B cell (primary cell): ENCODE measurements at regions not wholly inside any gene's neighbourhood (a gene's known extent, or its start where the extent isn't known, plus 50 kb on each side); places are given as distances from the start of the nearest gene placed in this dataset.

Experiments
- ATAC-seq: fragments of 200-7000 bp; cut with Tn5 transposase; one replicate; pipeline ENCODE4 v1.10.0; 2021; ENCODE audit warnings: low read depth, mild to moderate bottlenecking, moderate number of reproducible peaks, moderate library complexity
- CTCF ChIA-PET: fragments of 350-600 bp; sonication (Branson Sonifier 250); formaldehyde crosslinking; loops from one replicate; lab custom pipeline; 2021; ENCODE audit warnings: antibody characterized with exemption, inconsistent platforms; lab: Charles Lee
- POLR2A ChIA-PET: fragments of 350-600 bp; sonication (Branson Sonifier 250); formaldehyde crosslinking; loops from one replicate; lab custom pipeline; 2021; ENCODE audit warnings: antibody characterized with exemption; lab: Charles Lee
- DNase-seq: peaks from one replicate; pipeline ENCODE4 v3.0.0; 2013
- H2AFZ ChIP-seq: 2 replicates; pipeline ENCODE4 v1.6.1; 2012; ENCODE audit warnings: mild to moderate bottlenecking, low read depth, low read length; ENCODE audit not compliant: insufficient read depth, poor library complexity, severe bottlenecking
- H3K27ac ChIP-seq, 2 donors: 1 replicate in 1 of 2; 2 replicates in 1 of 2; pipeline ENCODE4 v1.5.1; 2012 to 2013; ENCODE audit warnings: low read length in 2 of 2, mild to moderate bottlenecking in 2 of 2, moderate library complexity in 1 of 2
- H3K27me3 ChIP-seq, 4 experiments: fragments of 200-600 bp in 1 of 4; sonication (generic) in 1 of 4; replicated peaks in 1 of 4; 1 replicate in 2 of 4; 2 replicates in 2 of 4; pipeline versions ENCODE4 v1.6.1 to v1.7.0; 2013 to 2016; ENCODE audit warnings: low read length in 3 of 4, mild to moderate bottlenecking in 2 of 4, mixed read lengths in 1 of 4, moderate library complexity in 1 of 4; ENCODE audit not compliant: insufficient read depth in 4 of 4, control insufficient read depth in 3 of 4; ENCODE audit errors: control extremely low read depth in 1 of 4
- H3K36me3 ChIP-seq, 2 experiments: replicated peaks in 1 of 2; 1 replicate in 1 of 2; 2 replicates in 1 of 2; pipeline versions ENCODE4 v1.6.1 to v1.7.1; 2013; ENCODE audit warnings: low read length in 1 of 2; ENCODE audit not compliant: insufficient read depth in 2 of 2, control insufficient read depth in 1 of 2; ENCODE audit errors: control extremely low read depth in 1 of 2, extremely low read depth in 1 of 2
- H3K4me1 ChIP-seq, 2 donors: fragments of 200-600 bp in 1 of 2; sonication (generic) in 1 of 2; 1 replicate in 1 of 2; 2 replicates in 1 of 2; pipeline versions ENCODE4 v1.5.1 to v1.6.1; 2013 to 2017; ENCODE audit warnings: low read length in 2 of 2; ENCODE audit not compliant: control insufficient read depth in 2 of 2, insufficient read depth in 2 of 2
- H3K4me2 ChIP-seq: replicated peaks from 2 replicates; pipeline ENCODE3; 2012; ENCODE audit warnings: mild to moderate bottlenecking, low read depth, low read length; ENCODE audit not compliant: poor library complexity, severe bottlenecking
- H3K4me3 ChIP-seq, 5 experiments: fragments of 200-600 bp in 1 of 5; sonication (generic) in 1 of 5; 1 replicate in 3 of 5; 2 replicates in 2 of 5; pipeline versions ENCODE4 v1.5.1 to v1.7.0; 2011 to 2016; ENCODE audit warnings: low read length in 4 of 5, mild to moderate bottlenecking in 4 of 5, low read depth in 2 of 5, control low read depth in 1 of 5, moderate library complexity in 1 of 5; ENCODE audit not compliant: insufficient read depth in 1 of 5; ENCODE audit errors: control extremely low read depth in 1 of 5, extremely low read depth in 1 of 5
- H3K79me2 ChIP-seq: fragments of 200-600 bp; sonication (generic); one replicate; pipeline ENCODE4 v1.6.0; 2016; ENCODE audit warnings: low read length; ENCODE audit not compliant: control insufficient read depth, insufficient read depth
- H3K9ac ChIP-seq: fragments of 200-600 bp; sonication (generic); 2 replicates; pipeline ENCODE4 v1.6.1; 2017; ENCODE audit warnings: mild to moderate bottlenecking, low read length, moderate library complexity
- H3K9me3 ChIP-seq, 3 donors: one replicate each; pipeline versions ENCODE4 v1.6.1 to v1.7.1; 2013; ENCODE audit warnings: low read length in 2 of 3; ENCODE audit not compliant: control insufficient read depth in 2 of 3, insufficient read depth in 1 of 3; ENCODE audit errors: control extremely low read depth in 1 of 3
- H4K20me1 ChIP-seq: 2 replicates; pipeline ENCODE4 v1.6.0; 2012; ENCODE audit warnings: mild to moderate bottlenecking, low read length; ENCODE audit not compliant: insufficient read depth, control insufficient read depth, poor library complexity, severe bottlenecking
- H3K27ac Mint-ChIP-seq: one replicate; pipeline ENCODE4 v1.8.0; 2021; ENCODE audit warnings: mixed read lengths
- H3K27me3 Mint-ChIP-seq: one replicate; pipeline ENCODE4 v1.8.0; 2021; ENCODE audit warnings: mixed read lengths
- H3K4me1 Mint-ChIP-seq: one replicate; pipeline ENCODE4 v1.8.0; 2021; ENCODE audit warnings: mixed read lengths
- H3K4me3 Mint-ChIP-seq: one replicate; pipeline ENCODE4 v1.8.0; 2021; ENCODE audit warnings: mixed read lengths
- H3K9me3 Mint-ChIP-seq: one replicate; pipeline ENCODE4 v1.8.0; 2022; ENCODE audit warnings: mixed read lengths; ENCODE audit not compliant: insufficient read depth
- EZH2 ChIP-seq: IDR thresholded peaks from 2 replicates; pipeline ENCODE4 v1.6.1; 2012; ENCODE audit warnings: borderline replicate concordance, low read depth, mild to moderate bottlenecking, moderate library complexity, low read length; ENCODE audit not compliant: insufficient read depth, poor library complexity, severe bottlenecking
- WGBS: methylation state at CpG from one replicate; pipeline ENCODE4 v1.1.5; 2013; ENCODE audit warnings: missing lambda C conversion rate; ENCODE audit not compliant: insufficient coverage; 5-methylcytosine and 5-hydroxymethylcytosine counted together
- intact Hi-C: fragments of 100-400 bp; cut with micrococcal nuclease; formaldehyde crosslinking; loops from one replicate; pipeline ENCODE4 v1.10.0; 2022
- TF ChIP-seq, protein P1 (sequence below): fragments of 200-600 bp; IDR thresholded peaks from one replicate; pipeline ENCODE4 v1.8.0; 2022; ENCODE audit warnings: antibody characterized with exemption, mild to moderate bottlenecking

- Mint-ChIP-seq H3K27ac (no peak overlapping the region), H3K9me3 (no peaks in the 10 kb centered on the region), H3K4me3 (no peak overlapping the region), H3K4me1 (no peaks in the 10 kb centered on the region), H3K27me3 (peaks cover 20% of the 10 kb centered on the region)
- Histone ChIP-seq H2AFZ (no peak overlapping the region), H3K36me3 (no peaks in the 10 kb centered on the region), H3K79me2 (no peaks in the 10 kb centered on the region), H3K27me3 (peaks cover 0 to 17% (median 2%) of the 10 kb centered on the region in 4 experiments), H3K4me1 (no peaks in the 10 kb centered on the region), H3K4me2 (no peak overlapping the region), H3K27ac (no peak overlapping the region), H3K9ac (no peak overlapping the region), H3K9me3 (no peaks in the 10 kb centered on the region), H4K20me1 (no peaks in the 10 kb centered on the region), H3K4me3 (no peak overlapping the region)
- ATAC-seq (no peak), DNase-seq (no peak)
- ChIA-PET CTCF (interaction anchor here (1.0 to 1.5 kb wide), 2 partner anchors 11 to 342 kb away, joined by 3 to 4 read pairs; no protein-coding TSS in a partner anchor), POLR2A (no interaction called here)
- TF ChIP-seq, protein P1, sequence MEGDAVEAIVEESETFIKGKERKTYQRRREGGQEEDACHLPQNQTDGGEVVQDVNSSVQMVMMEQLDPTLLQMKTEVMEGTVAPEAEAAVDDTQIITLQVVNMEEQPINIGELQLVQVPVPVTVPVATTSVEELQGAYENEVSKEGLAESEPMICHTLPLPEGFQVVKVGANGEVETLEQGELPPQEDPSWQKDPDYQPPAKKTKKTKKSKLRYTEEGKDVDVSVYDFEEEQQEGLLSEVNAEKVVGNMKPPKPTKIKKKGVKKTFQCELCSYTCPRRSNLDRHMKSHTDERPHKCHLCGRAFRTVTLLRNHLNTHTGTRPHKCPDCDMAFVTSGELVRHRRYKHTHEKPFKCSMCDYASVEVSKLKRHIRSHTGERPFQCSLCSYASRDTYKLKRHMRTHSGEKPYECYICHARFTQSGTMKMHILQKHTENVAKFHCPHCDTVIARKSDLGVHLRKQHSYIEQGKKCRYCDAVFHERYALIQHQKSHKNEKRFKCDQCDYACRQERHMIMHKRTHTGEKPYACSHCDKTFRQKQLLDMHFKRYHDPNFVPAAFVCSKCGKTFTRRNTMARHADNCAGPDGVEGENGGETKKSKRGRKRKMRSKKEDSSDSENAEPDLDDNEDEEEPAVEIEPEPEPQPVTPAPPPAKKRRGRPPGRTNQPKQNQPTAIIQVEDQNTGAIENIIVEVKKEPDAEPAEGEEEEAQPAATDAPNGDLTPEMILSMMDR: no peak
- TF ChIP-seq EZH2: no peak
- WGBS: 87% methylated on average over 11 of the region's 13 CpGs
- intact Hi-C loops: no loop called here
These were observed 60.6 kb upstream of the NKX2-2 start for GRCh38 chr20:21574443-21574842.

GRCh38 chr20:21573259-21573658, 59.4 kb upstream of the NKX2-2 start:
- H3K9me3 Mint-ChIP-seq: no peaks in the 10 kb centered on the region
- H3K27me3 Mint-ChIP-seq: peaks cover 19% of the 10 kb centered on the region
- H3K27me3 ChIP-seq: peaks cover 0 to 22% (median 2%) of the 10 kb centered on the region in 4 experiments
- ATAC-seq: no peak
- no peak overlapping the region for H2AFZ ChIP-seq
- H3K4me2 ChIP-seq: no peak overlapping the region
- no peak for DNase-seq
- no peaks in the 10 kb centered on the region for H3K9me3 ChIP-seq
- no peaks in the 10 kb centered on the region for H3K4me1 ChIP-seq
- POLR2A ChIA-PET: no interaction called here
- no peaks in the 10 kb centered on the region for H3K79me2 ChIP-seq
- intact Hi-C loops: no loop called here
- CTCF ChIA-PET: interaction anchor here (1.0 to 3.4 kb wide), 3 partner anchors 18 to 713 kb away, joined by 4 to 29 read pairs (median 4); no protein-coding TSS in a partner anchor
- H3K36me3 ChIP-seq: no peaks in the 10 kb centered on the region
- H3K4me1 Mint-ChIP-seq: no peaks in the 10 kb centered on the region
- H3K9ac ChIP-seq: no peak overlapping the region
- H3K27ac ChIP-seq: no peak overlapping the region
- H3K27ac Mint-ChIP-seq: no peak overlapping the region
- no peak overlapping the region for H3K4me3 ChIP-seq
- H4K20me1 ChIP-seq: no peaks in the 10 kb centered on the region
- no peak overlapping the region for H3K4me3 Mint-ChIP-seq
- TF ChIP-seq, protein P1: no peak
- TF ChIP-seq EZH2: no peak
- whole genome bisulfite sequencing: 76% methylated on average over 4 of the region's 5 CpGs
